Choroid plexus epithelial cell (primary cell): ENCODE measurements at regions not wholly inside any gene's neighbourhood (a gene's known extent, or its start where the extent isn't known, plus 50 kb on each side); places are given as distances from the start of the nearest gene placed in this dataset.

Experiments used
- DNase-seq: peaks from one replicate; pipeline ENCODE4 v3.0.0-alpha.2; 2010; ENCODE audit warnings: low read depth
- H3K4me3 ChIP-seq: 2 replicates; pipeline ENCODE4 v1.5.1; 2011; ENCODE audit warnings: low read depth, mild to moderate bottlenecking, control low read depth, low read length, moderate library complexity
- CTCF ChIP-seq: conservative IDR thresholded peaks from 2 replicates; pipeline ENCODE4 v1.5.1; 2011; ENCODE audit warnings: low read depth, mild to moderate bottlenecking, control low read depth, inconsistent platforms, low read length, moderate library complexity

GRCh38 chr20:24379484-24379927 is 89.9 kb upstream of the SYNDIG1 start:
- no peak overlapping the region for H3K4me3 ChIP-seq
- peak; percentile 64 for DNase-seq
- no peak for TF ChIP-seq CTCF

- no peak for TF ChIP-seq CTCF
- H3K4me3 ChIP-seq: no peak overlapping the region
- no peak for DNase-seq
Measured at GRCh38 chr20:24378661-24379483, 90.6 kb upstream of the SYNDIG1 start.

GRCh38 chr20:24376311-24377099 is 92.9 kb upstream of the SYNDIG1 start:
- peak; percentile 85 for DNase-seq
- no peak for TF ChIP-seq CTCF
- H3K4me3 ChIP-seq: no peak overlapping the region

- DNase-seq: no peak
- no peak overlapping the region for H3K4me3 ChIP-seq
- TF ChIP-seq CTCF: no peak
Measured at GRCh38 chr20:24373372-24373771, 96.1 kb upstream of the SYNDIG1 start.

GRCh38 chr20:24370911-24371695 is 98.3 kb upstream of the SYNDIG1 start:
- no peak overlapping the region for H3K4me3 ChIP-seq
- no peak for TF ChIP-seq CTCF
- no peak for DNase-seq

- H3K4me3 ChIP-seq: no peak overlapping the region
- DNase-seq: no peak
- no peak for TF ChIP-seq CTCF
Measured at GRCh38 chr20:24370249-24370648, 99.2 kb upstream of the SYNDIG1 start.
